ENCODE measurements at regions not wholly inside any gene's neighbourhood (a gene's known extent, or its start where the extent isn't known, plus 50 kb on each side); places are given as distances from the start of the nearest gene placed in this dataset.

DNA sequence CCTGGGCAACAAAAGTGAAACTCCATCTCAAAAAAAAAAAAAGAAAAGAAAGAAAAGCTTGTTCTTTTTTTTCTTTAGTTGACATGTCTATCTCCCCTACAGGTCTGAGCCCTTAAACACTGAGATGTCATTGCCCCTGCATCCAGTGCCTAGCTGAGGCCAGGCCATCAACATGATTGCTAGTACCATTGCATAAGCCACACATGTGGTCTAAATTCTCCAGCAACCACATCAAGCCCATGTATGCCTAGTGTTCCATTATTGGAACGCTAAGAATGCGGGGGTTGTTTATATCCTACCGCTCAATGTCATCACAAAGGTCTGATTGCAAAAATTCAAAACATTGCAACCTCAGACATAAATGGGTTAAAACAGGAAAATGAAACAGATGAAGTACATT lies 62.7 kb downstream of the NPTX2 start:
- no peak for DNase-seq (ENCODE audit: low read depth in 2 of 3, low spot score in 2 of 3)

- no peak for DNase-seq (ENCODE audit: low read depth in 2 of 3, low spot score in 2 of 3)
Measured at GRCh38 chr7:98681511-98681910, 64.4 kb downstream of the NPTX2 start.

DNA sequence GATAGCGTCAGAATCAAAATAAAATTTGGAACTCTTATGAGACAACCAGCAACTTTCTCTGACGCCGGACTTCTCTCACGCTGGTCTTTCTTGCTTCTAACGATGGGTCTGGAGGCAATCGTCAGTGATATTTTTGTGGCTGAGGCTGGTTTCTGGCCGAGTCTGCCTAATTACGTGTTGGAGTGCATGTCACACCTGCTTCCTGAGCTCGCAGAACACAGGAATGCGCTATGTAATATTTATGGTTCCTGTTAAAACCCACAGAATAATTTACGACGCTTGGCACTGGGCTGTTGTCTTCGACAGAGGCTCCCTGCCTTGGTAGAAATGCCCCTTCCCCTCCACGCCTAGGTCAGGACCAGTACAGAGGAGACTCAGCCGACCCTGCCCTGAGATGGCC lies 64.9 kb downstream of the NPTX2 start:
- no peak for DNase-seq (ENCODE audit: low read depth in 2 of 3, low spot score in 2 of 3)

- no peak for DNase-seq (ENCODE audit: low read depth in 2 of 3, low spot score in 2 of 3)
Measured at GRCh38 chr7:98683514-98683913, 66.4 kb downstream of the NPTX2 start.

DNA sequence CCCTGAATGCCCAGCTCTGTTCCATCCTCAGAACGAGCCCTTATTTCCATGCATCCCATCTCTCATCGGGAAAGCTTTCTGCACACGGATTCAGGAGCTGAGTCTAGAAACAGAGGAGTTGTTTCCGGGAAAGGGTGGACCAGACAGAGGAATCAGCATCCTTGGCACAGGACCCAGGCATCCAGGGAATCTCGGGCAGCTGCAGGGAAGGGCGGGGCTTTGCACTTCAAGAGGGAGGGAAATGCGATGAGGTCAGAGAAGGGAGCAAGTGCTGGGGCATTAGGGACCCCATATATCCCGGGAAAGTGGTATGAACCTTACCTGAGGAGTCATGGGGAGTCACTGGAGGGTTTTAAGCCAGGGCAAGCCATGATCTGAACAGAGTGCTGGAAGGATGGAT lies 68.5 kb downstream of the NPTX2 start:
- DNase-seq (ENCODE audit: low read depth in 2 of 3, low spot score in 2 of 3), result no peak

DNA sequence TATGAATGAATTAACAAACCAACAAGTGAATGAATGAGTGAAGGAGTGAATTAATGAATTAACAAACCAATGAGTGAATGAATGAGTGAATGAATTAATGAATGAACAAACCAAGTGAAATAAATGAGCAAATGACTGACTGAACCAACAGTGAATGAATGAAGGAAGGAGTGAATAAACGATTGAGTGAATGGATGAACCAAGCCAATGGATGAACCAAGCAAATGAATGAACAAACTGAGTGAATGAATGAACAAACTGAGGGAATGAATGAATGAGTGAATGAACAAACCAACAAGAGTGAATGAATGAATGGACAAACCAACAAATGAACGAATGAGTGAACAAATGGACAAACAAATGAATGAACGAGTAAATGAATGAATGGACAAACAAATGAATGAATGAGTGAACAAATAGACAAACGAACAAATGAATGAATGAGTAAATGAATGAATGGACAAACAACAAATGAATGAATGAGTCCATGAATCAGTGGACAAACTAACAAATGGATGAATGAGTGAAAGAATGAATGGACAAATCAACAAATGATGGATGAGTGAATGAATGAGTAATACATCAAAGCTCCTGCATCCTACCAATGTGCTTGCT lies 69.5 kb downstream of the NPTX2 start:
- DNase-seq (ENCODE audit: low read depth in 2 of 3, low spot score in 2 of 3), result no peak

DNA sequence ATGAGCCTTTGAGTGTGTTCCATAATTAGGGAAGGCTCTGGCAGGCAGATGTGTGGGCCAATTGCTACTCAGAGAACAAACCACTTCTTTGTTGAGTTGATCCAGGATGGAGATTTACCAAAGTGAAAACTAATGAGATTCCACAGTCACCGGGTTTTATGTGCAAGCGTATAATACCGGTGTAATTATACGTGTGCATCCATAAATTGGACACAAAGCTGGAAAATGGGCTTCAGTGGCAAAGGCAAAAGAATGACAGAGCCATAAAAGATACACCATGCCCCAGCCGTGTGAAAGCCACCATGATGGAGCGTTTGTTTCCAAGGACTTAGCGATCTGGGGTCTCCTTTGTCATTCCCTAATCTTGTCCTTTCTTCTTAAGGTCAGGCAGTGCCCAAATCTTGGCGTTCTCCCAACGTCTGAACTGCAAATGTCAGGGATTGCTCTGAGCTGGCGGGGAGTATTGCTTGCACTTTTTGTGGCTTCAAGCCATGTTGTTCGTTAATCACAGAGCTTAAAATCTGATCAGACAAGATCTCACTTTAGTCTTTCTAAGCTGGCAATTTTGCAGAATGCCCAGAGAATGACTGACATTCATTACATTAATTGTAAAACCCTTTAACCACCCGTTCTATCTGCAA lies 70.1 kb downstream of the NPTX2 start:
- DNase-seq (ENCODE audit: low read depth in 2 of 3, low spot score in 2 of 3), result no peak

DNA sequence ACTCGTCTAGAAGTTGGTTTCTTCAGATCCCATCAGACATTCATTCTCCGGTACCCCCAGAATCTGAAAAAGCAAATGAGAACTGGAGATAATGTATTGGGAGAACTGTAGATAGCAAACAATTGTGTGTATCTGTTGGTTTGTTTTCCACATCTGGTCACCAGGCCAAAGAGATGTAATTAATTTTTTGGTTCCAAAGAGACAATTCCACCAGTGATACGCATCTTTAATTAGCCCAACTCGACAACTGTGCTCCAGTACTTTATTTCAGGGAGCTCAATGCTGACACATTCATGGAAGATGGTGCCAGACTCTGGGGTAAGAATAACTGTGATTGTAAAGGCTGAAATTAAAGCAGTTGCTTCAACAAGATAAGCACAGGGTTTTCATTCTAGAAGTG lies 74.5 kb downstream of the NPTX2 start:
- DNase-seq (ENCODE audit: low read depth in 2 of 3, low spot score in 2 of 3), result no peak

DNA sequence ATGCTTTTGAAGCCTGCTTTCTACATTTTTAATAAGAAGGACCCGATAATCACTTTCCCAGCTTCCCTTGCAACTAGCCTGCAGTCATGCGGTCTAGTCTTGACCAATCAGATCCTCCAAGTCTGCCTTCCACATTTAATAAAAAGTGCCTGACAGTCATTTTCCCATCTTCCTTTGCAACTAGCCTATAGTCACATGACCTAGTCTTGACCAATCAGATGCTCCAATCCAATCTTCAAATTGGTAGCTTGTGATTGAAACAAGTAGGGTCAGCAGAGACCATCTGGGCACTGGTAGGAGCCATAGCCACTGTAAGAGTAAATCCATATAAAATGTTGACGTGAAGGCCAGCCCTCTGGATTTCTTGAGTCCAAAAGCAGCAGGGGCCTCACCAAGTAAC lies 80.0 kb downstream of the NPTX2 start:
- DNase-seq (ENCODE audit: low read depth in 2 of 3, low spot score in 2 of 3), result no peak

DNA sequence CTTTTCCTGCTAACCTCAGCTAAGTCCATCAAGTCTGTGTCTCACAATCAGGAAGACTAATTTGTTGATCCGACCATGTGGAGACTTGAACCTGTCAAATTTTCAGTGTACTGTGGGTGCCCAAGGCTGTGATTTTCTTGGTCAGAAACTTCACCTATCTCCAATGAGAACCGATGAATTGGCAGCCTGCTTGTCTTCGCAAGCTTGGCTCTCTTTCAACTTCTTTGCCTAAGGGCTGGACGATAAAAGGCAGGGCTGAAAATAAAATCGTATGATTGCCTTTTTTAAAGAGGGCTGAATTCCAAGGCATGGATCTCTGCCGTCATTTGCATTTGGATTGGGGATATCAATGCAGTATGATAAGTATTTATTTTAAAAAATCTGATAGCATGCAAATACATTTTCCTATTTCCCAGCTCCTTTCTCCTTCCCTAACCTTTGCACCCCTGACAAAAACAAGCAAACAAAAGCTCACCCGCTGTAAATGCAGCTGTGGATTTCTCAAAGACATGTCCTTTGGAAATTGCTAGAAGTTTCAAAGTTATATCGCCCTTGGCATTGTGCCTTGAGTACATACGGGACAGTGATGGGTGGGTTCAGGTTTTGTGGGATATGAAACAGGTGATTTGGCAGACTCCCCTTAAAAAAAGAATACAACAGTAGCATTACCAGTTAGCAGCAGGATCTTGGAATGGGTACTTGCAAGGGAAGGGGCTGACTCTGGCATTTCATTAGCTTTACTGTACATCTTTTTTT lies 80.6 kb downstream of the NPTX2 start:
- DNase-seq (ENCODE audit: low read depth in 2 of 3, low spot score in 2 of 3), result no peak

- no peak for DNase-seq (ENCODE audit: low read depth in 2 of 3, low spot score in 2 of 3)
Measured at GRCh38 chr7:98698976-98699375, 81.9 kb downstream of the NPTX2 start.

DNA sequence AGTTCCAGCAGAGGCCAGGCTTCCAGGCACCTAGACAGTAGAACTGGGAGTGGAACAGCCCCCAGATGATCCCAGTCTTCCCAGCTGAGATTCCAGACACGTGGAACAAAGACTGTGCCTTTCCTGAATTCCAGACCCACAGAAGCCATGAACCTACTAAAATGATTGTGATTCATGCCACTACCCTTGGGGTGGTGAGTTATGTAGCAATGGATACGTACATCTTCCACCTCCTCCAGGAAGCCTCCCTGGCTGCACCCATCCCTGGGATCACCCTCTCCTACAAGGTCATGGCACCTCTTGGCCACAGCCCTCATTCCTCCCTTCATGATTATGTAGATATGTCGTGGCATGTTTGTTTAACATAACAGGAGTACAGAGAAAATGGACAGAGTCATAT lies 83.4 kb downstream of the NPTX2 start:
- DNase-seq (ENCODE audit: low read depth in 2 of 3, low spot score in 2 of 3), result no peak

GRCh38 chr7:98701372-98701771 lies 84.3 kb downstream of the NPTX2 start:
- no peak for DNase-seq (ENCODE audit: low read depth in 2 of 3, low spot score in 2 of 3)

DNA sequence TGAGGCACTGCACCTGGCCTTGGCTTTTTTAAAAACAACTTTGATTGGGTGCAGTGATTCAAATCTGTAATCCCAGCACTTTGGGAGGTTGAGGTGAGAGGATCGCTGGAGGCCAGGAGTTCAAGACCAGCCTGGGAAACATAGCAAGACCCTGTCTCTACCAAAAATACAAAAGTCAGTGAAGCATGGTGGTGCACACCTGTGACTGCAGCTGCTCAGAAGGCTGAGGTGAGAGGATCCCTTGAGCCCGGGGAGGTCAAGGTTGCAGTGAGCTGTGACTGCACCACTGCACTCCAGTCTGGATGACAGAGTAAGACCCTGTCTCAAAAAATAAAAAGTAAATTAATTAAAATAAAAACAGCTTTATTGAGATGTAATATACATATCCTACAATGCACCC lies 84.9 kb downstream of the NPTX2 start:
- DNase-seq (ENCODE audit: low read depth in 2 of 3, low spot score in 2 of 3), result no peak

DNA sequence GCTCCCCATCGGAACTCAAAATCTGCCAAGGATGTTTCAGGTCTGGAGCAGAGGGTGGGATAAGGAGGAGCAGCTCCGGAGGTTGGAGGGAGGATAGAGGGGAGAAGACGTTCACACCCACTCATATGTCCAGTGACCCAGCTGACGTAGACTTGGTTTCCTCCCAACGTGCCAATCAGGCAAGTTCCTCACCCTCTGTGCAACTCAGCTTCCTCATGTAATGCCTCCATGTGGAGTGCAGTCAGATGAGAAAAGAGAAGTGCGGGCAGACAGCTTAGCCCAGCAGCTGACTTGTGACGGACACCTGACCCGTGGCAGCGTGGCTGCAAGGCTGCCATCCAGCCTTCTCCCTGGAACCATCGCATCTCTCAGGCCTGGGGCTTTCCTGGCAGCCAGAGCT lies 86.8 kb downstream of the NPTX2 start:
- DNase-seq (ENCODE audit: low read depth in 2 of 3, low spot score in 2 of 3), result no peak

GRCh38 chr7:98705626-98706025 lies 88.5 kb downstream of the NPTX2 start:
- no peak for DNase-seq (ENCODE audit: low read depth in 2 of 3, low spot score in 2 of 3)

- DNase-seq (ENCODE audit: low read depth in 2 of 3, low spot score in 2 of 3), result no peak
Measured at GRCh38 chr7:98707076-98707475, 90.0 kb downstream of the NPTX2 start.

- no peak for DNase-seq (ENCODE audit: low read depth in 2 of 3, low spot score in 2 of 3)
Measured at GRCh38 chr7:98711945-98712344, 94.9 kb downstream of the NPTX2 start.

GRCh38 chr7:98713165-98713810 lies 96.2 kb downstream of the NPTX2 start:
- no peak for DNase-seq (ENCODE audit: low read depth in 2 of 3, low spot score in 2 of 3)

DNA sequence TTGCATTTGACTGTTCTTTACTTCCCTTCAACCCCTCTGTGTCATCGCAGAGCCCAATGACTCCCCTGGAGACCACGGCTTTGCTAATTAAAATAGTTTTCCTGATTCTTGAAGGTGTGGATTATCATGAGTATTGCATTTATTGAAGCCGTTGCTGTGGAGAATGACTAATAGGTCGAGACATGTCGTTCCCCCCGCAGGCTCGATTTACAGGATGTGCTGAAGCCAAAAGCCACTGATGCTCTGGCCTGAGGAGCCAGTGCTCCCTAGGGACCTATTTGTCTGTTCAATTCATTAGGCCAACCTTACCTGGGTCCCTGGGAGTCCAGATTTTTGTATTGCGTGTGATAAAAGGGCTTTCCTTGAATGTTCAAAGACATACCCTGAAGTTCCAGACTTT lies 102.3 kb downstream of the NPTX2 start:
- no peak for DNase-seq (ENCODE audit: low read depth in 2 of 3, low spot score in 2 of 3)

DNA sequence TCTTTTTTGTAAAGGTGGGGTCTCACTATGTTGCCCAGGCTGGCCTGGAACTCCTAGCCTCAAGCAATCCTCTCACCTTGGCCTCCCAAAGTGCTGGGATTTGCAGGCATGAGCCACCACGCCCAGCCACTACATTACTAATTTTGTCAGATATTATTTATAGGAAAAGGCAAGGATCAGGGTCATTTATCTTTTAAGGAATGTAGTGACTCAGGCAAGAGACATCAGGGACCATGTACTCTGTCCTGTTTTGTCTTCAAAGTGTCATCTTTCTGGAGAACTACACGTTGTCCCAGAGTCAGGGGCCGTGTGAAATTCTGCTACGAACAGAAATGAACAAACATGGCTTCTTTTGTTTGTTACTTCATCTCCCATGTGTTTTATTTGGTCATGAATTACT lies 105.3 kb downstream of the NPTX2 start:
- no peak for DNase-seq (ENCODE audit: low read depth in 2 of 3, low spot score in 2 of 3)

DNA sequence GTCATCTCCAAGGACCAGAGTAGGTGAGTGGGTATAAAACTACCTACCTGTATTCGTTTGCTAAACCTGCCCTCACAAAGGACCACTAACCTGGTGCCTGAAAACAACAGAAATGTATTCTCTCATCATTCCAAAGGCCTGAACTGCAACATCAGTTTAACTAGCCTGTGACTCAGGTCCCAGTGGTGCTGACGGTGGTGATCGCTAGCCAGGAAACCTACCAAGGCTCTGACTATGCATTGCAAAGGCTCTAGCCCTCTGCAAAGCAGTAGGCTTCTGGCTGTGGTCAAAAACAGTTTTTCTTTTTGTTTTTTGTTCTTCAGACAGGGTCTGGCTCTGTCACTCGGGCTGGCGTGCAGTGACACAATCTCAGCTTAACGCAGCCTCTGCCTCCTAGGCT lies 107.5 kb downstream of the NPTX2 start:
- DNase-seq (ENCODE audit: low read depth in 2 of 3, low spot score in 2 of 3), result no peak
